Heart right ventricle (tissue), 16 donors: ENCODE measurements at regions not wholly inside any gene's neighbourhood (a gene's known extent, or its start where the extent isn't known, plus 50 kb on each side); places are given as distances from the start of the nearest gene placed in this dataset.
A peak's percentile ranks its signal among the peaks of the same experiment; 100 is the strongest.

Experiments
- ATAC-seq, 8 donors: fragments of 200-7000 bp; cut with Tn5 transposase; one replicate each; pipeline ENCODE4 v1.9.1; 2020; ENCODE audit warnings: mild to moderate bottlenecking in 8 of 8, moderate library complexity in 8 of 8, moderate number of reproducible peaks in 1 of 8
- DNase-seq, 2 donors: peaks; one replicate each; pipeline ENCODE4 v3.0.0-alpha.2; 2020
- H3K27ac ChIP-seq, 10 donors: fragments of 200-600 bp; sonication (generic) in 2 of 10; one replicate each; pipeline versions ENCODE4 v1.5.0 to v1.8.0; 2020 to 2022; ENCODE audit warnings: mild to moderate bottlenecking in 3 of 10
- H3K27me3 ChIP-seq, 7 donors: fragments of 200-600 bp; one replicate each; pipeline ENCODE4 v1.8.0; 2021 to 2022; ENCODE audit warnings: mild to moderate bottlenecking in 2 of 7
- H3K36me3 ChIP-seq, 9 donors: fragments of 200-600 bp; sonication (generic) in 1 of 9; one replicate each; pipeline versions ENCODE4 v1.5.0 to v1.8.0; 2020 to 2022; ENCODE audit warnings: mild to moderate bottlenecking in 2 of 9
- H3K4me1 ChIP-seq, 9 donors: fragments of 200-600 bp; sonication (generic) in 1 of 9; one replicate each; pipeline versions ENCODE4 v1.5.0 to v1.8.0; 2020 to 2022; ENCODE audit warnings: mild to moderate bottlenecking in 4 of 9
- H3K4me3 ChIP-seq, 10 donors: fragments of 200-600 bp; sonication (generic) in 2 of 10; one replicate each; pipeline versions ENCODE4 v1.5.0 to v1.8.0; 2020 to 2022; ENCODE audit warnings: mild to moderate bottlenecking in 7 of 10, moderate library complexity in 2 of 10
- H3K9me3 ChIP-seq, 11 donors: fragments of 200-600 bp in 10 of 11; sonication (generic) in 2 of 11; one replicate each; pipeline versions ENCODE4 v1.5.0 to v1.8.0; 2013 to 2022; ENCODE audit warnings: mild to moderate bottlenecking in 2 of 11, control low read depth in 1 of 11, moderate library complexity in 1 of 11
- WGBS, 2 donors: extraction: QIAGEN DNeasy Blood & Tissue Kit; methylation state at CpG; one replicate each; pipeline ENCODE4 v1.1.7; 2013; ENCODE audit warnings: inconsistent platforms in 1 of 2; 5-methylcytosine and 5-hydroxymethylcytosine counted together
- intact Hi-C, 10 donors: fragments of 100-400 bp; cut with DNase I; formaldehyde crosslinking; loops; one replicate each; pipeline versions ENCODE4 v1.11.1 to v1.14.2; 2022
- TF ChIP-seq, protein P1 (sequence below), 9 donors: fragments of 200-600 bp; sonication (generic) in 2 of 9; IDR thresholded peaks; one replicate each; pipeline versions ENCODE4 v1.5.0 to v1.8.0; 2021 to 2022; ENCODE audit warnings: antibody characterized with exemption in 9 of 9, mild to moderate bottlenecking in 5 of 9, moderate library complexity in 1 of 9
- donor health status: Arrhythmogenic right ventricular cardiomyopathy.
- donor health status: ischemic (EF 13 %, LVEDD 7.1; RV severe dilation, severe dysfunction).
- donor health status: healthy with polysubstance abuse.
- donor health status: DM: no; HTN: yes; CAD: no.
- donor health status: DM: no; HTN: no; CAD: no.
- donor health status: ischemic (EF 25% LVEDD 6.9; RV normal size, moderate dysfunction).
- donor health status: ischemic (EF 25% LVEDD 5.7; RV mildly dilated, moderate dysfunction).
- donor health status: healthy.
- donor health status: DM: yes; HTN: yes; CAD: no.
- donor health status: Ischemic cardiomyopathy.
- donor health status: ischemic (EF 35%, LVEDD 5.7; RV mildly dilated, moderate dysfunction).
- donor health status: nonischemic (EF 11% LVEDD 7.7; RV severe dilation, severe dysfunction).
- donor health status: DM: yes; HTN: yes; CAD: no.
- donor health status: PGD.
- donor health status: ischemic (EF 29% LVEDD 5.4; RV normal size, mild dysfunction).
- donor health status: nonischemic (EF 23%, LVEDD 6.1; RV moderate dilation, normal function).

DNA sequence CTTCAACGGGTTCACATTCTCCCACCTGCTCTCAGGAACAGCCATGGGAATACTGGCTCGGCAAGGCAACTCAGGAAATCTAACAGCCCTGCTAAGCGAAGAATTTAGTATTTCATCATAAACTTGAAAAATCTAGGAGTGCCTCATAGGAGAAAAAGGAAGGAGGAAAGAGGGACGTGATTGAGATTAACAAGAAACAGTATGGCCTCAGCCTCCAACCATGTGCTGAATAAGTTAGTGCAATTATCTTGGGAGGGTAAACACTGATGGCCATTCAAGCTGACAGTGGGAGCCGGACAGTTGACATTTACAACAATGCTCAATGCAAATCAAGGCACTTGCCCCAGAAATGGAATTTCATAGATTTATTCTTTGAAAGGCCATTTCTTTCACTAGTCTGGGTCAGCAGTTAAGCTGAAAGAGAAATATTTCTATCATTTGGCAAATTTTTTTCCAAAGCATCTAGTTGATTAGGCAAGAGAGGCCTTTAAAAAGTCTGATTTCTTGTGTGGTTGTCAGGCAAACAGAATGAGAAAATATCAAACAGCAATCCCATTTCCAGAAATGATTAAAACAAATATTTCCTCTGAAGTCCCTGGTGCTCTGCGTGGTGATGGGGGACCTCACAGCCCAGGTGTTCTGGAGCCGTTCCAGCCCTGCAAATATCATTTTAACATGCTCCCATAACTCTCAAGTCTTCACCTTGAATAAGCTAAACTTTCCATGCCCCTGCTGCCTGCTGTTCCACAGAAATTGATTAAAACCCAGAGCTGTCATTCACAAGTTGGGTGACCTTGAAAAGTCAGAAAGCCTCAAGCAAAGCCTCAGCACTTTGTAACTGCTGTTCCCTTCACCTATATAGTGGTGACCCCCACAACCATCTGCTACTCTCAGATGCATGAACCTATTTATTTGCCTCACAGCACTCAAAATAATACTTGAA is 121.6 kb downstream of the PHLDA1 start:
- Histone ChIP-seq H3K9me3 (no peaks in the 10 kb centered on the region), H3K4me1 (peaks cover 3 to 49% (median 29%) of the 10 kb centered on the region in 9 donors), H3K27ac (peak overlapping the region; percentile 1 to 74 (median 56)), H3K4me3 (no peak overlapping the region), H3K36me3 (no peaks in the 10 kb centered on the region), H3K27me3 (no peaks in the 10 kb centered on the region)
- TF ChIP-seq, protein P1, sequence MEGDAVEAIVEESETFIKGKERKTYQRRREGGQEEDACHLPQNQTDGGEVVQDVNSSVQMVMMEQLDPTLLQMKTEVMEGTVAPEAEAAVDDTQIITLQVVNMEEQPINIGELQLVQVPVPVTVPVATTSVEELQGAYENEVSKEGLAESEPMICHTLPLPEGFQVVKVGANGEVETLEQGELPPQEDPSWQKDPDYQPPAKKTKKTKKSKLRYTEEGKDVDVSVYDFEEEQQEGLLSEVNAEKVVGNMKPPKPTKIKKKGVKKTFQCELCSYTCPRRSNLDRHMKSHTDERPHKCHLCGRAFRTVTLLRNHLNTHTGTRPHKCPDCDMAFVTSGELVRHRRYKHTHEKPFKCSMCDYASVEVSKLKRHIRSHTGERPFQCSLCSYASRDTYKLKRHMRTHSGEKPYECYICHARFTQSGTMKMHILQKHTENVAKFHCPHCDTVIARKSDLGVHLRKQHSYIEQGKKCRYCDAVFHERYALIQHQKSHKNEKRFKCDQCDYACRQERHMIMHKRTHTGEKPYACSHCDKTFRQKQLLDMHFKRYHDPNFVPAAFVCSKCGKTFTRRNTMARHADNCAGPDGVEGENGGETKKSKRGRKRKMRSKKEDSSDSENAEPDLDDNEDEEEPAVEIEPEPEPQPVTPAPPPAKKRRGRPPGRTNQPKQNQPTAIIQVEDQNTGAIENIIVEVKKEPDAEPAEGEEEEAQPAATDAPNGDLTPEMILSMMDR (IDR thresholded peaks at IDR 0.05): no peak
- no peak for DNase-seq
- intact Hi-C loops: loop anchor here in 4 of 10 donors (1.0 to 10.0 kb wide), 4 partner anchors 115 to 125 kb away; partner anchors contain the start of gene PHLDA1 (in 2 of the 4)
- ATAC-seq: peak in 1 of 8 donors; percentile 27
- 49 to 59% methylated on average over 7 of the region's 7 CpGs for WGBS, 2 donors

DNA sequence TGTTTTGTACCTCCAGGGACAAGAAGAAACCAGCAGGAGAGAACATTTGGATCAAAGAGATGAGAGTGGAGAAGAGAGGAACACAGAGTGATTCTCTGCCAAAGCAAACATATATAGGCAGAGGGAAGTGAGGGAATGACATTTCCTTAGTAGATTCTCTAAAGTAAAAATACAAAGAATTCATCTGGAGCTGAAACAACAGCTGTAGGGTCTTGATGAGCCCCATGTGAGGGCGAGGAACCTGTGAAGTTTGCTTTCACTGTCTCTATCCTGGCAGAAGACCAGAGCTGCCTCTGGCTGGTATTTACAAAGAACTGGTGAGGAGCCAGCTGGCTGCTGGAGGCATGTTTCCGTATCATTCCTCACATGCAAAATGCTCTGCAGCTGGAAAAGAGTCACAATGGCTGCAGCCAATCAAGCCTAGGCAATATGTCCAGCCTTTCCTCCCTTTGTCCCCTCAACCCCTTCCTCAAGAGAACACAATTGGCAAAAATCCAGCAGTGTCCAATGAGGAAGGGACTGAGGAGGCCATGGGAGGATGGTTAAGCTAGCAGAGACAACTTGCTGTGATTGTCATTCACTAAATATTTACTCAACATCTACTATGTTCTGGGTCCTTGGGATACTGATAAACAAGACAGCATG is 122.5 kb downstream of the PHLDA1 start:
- peak; percentile 76 to 85 (median 84) for ATAC-seq

DNA sequence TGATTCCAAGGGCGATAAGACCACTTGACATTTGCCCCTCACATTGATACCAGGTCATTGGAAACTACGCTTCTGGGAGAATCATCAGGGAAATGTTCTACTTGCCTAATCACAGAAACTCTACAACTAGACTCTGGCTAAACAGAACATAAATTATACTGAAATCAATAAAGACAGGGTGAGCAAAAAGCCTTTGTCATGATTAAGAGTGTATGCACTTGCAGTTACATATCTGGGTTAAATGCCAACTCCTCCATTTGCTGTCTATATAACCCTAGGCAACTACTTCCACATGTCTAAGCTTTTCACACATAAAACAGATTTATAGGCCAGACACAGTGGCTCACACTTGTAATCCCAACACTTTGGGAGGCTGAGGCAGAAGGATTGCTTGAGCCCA is 125.7 kb downstream of the PHLDA1 start:
- Histone ChIP-seq H3K27ac (no peak overlapping the region), H3K36me3 (no peaks in the 10 kb centered on the region), H3K9me3 (no peaks in the 10 kb centered on the region), H3K27me3 (no peaks in the 10 kb centered on the region), H3K4me1 (peaks cover 3 to 34% (median 21%) of the 10 kb centered on the region in 9 donors), H3K4me3 (no peak overlapping the region)
- intact Hi-C loops: no loop called here
- DNase-seq (no peak), ATAC-seq (no peak)
- TF ChIP-seq, protein P1 (IDR thresholded peaks at IDR 0.05): no peak
- WGBS, 2 donors: 93 to 96% methylated on average over 2 of the region's 2 CpGs

More for the DNA sequence above, 122.5 kb downstream of the PHLDA1 start:
- Histone ChIP-seq H3K9me3 (no peaks in the 10 kb centered on the region), H3K4me3 (no peak overlapping the region), H3K4me1 (peaks cover 3 to 44% (median 25%) of the 10 kb centered on the region in 9 donors), H3K36me3 (no peaks in the 10 kb centered on the region), H3K27me3 (no peaks in the 10 kb centered on the region), H3K27ac (peak overlapping the region in 9 of 10 donors; percentile 1 to 74 (median 61))
- peak; percentile 66 to 85 for DNase-seq
- intact Hi-C loops: loop anchor here in 2 of 10 donors (1.0 to 2.0 kb wide), 2 partner anchors 121 to 122 kb away; partner anchors contain the start of gene PHLDA1 (in 1 of the 2)
- WGBS, 2 donors: 2 to 9% methylated on average over 2 of the region's 2 CpGs
- TF ChIP-seq, protein P1 (IDR thresholded peaks at IDR 0.05): no peak

DNA sequence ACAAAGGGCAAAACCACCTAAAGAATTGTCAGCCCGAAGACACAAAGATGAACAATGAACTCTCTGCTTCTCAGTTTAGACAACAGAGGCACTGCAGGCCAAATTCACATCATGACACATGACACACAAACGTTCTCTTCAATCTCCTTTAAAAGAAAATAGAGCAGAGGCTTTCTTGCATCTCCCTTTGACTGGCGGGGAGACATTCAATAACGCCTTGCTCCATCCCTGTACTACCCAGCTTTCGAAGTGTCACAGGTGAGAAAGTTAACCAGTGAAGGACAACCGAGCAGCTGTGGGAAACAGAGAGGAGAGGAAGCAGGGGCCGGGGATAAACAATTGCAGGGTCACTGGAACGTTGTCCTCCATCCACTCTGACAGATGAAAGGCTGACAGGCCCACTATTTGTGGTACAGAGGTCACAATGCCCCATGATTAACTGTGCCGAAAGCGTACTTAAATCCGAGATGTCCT is 130.8 kb downstream of the PHLDA1 start:
- Histone ChIP-seq H3K27ac (no peak overlapping the region), H3K4me1 (no peaks in the 10 kb centered on the region), H3K9me3 (no peaks in the 10 kb centered on the region), H3K4me3 (no peak overlapping the region), H3K27me3 (no peaks in the 10 kb centered on the region), H3K36me3 (no peaks in the 10 kb centered on the region)
- intact Hi-C loops: no loop called here
- TF ChIP-seq, protein P1 (IDR thresholded peaks at IDR 0.05): no peak
- ATAC-seq (peak in 1 of 8 donors; percentile 33), DNase-seq (no peak)
- 67 to 74% methylated on average over 11 of the region's 11 CpGs for WGBS, 2 donors
